Heart left ventricle (tissue), 13 donors: ENCODE measurements at regions not wholly inside any gene's neighbourhood (a gene's known extent, or its start where the extent isn't known, plus 50 kb on each side); places are given as distances from the start of the nearest gene placed in this dataset.

Experiments used
- CTCF ChIP-seq, 12 donors: fragments of 200-600 bp; sonication (generic) in 4 of 12; IDR thresholded peaks; one replicate each; pipeline versions ENCODE4 v1.5.0 to v1.8.0; 2018 to 2022; ENCODE audit warnings: antibody characterized with exemption in 12 of 12, mild to moderate bottlenecking in 5 of 12
- POLR2A ChIP-seq, 2 donors: fragments of 450-650 bp; IDR thresholded peaks; one replicate each; pipeline ENCODE4 v1.6.1; 2017; ENCODE audit warnings: antibody characterized with exemption in 2 of 2, mild to moderate bottlenecking in 2 of 2, moderate library complexity in 2 of 2
- donor health status: ischemic (EF 13 %, LVEDD 7.1; RV severe dilation, severe dysfunction).
- donor health status: DM: no; HTN: yes; CAD: no.
- donor health status: DM: no; HTN: no; CAD: no.
- donor health status: ischemic (EF 25% LVEDD 6.9; RV normal size, moderate dysfunction).
- donor health status: ischemic (EF 25% LVEDD 5.7; RV mildly dilated, moderate dysfunction).
- donor health status: ischemic (EF 35%, LVEDD 5.7; RV mildly dilated, moderate dysfunction).
- donor health status: nonischemic (EF 11% LVEDD 7.7; RV severe dilation, severe dysfunction).
- donor health status: DM: yes; HTN: yes; CAD: no.
- donor health status: PGD.
- donor health status: ischemic (EF 29% LVEDD 5.4; RV normal size, mild dysfunction).
- donor health status: nonischemic (EF 23%, LVEDD 6.1; RV moderate dilation, normal function).

- TF ChIP-seq POLR2A (IDR thresholded peaks at IDR 0.05): no peak
- TF ChIP-seq CTCF (IDR thresholded peaks at IDR 0.05): no peak
These were observed 1050.2 kb downstream of the AGBL1 start for GRCh38 chr15:87129916-87130315.
